ENCODE measurements at regions not wholly inside any gene's neighbourhood (a gene's known extent, or its start where the extent isn't known, plus 50 kb on each side); places are given as distances from the start of the nearest gene placed in this dataset.
"Not testable (repeated sequence)": the region's sequence is repeated elsewhere in the genome, so short reads cannot be mapped to it uniquely, and the experiment has no call there.

DNA sequence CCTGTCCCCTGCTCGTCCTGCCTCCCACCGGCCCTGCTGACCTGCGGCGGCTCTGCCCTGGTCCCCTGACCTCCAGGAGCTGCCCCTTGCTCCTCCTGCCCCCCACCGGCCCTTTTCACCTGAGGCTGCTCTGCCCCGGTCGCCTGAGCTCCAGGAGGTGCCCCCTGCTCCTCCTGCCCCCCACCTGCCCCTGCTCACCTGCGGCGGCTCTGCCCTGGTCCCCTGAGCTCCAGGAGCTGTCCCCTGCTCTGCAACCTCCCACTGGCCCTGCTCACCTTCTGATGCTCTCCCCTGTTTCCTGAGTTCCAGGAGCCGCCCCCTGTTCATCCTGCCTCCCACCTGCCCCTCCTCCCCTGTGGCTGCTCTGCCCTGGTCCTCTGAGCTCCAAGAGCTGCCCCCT lies 101.3 kb downstream of the TMEM121 start:
- peaks cover 14% of the 10 kb centered on the region for H3K9me3 ChIP-seq (ENCODE audit: severe bottlenecking)
- TF ChIP-seq CTCF (IDR thresholded peaks at IDR 0.05; ENCODE audit: low read depth, low read length) = no peak

GRCh38 chr14:105628126-105628525 lies 101.7 kb downstream of the TMEM121 start:
- not testable (repeated sequence) for H3K27ac ChIP-seq; H3K4me3 ChIP-seq (ENCODE audit: low read depth, low read length); DNase-seq; H3K36me3 ChIP-seq
- peaks cover 14% of the 10 kb centered on the region for H3K9me3 ChIP-seq (ENCODE audit: severe bottlenecking)
- H3K27me3 ChIP-seq (ENCODE audit: insufficient read depth, low read depth, severe bottlenecking) = peaks cover 17% of the 10 kb centered on the region

More for the DNA sequence above, 101.3 kb downstream of the TMEM121 start:
- no peak overlapping the region for H3K27ac ChIP-seq
- H3K4me3 ChIP-seq (ENCODE audit: low read depth, low read length) = no peak overlapping the region
- DNase-seq = no peak
- peaks cover 18% of the 10 kb centered on the region for H3K27me3 ChIP-seq (ENCODE audit: insufficient read depth, low read depth, severe bottlenecking)
- H3K36me3 ChIP-seq = no peaks in the 10 kb centered on the region

- peaks cover 16% of the 10 kb centered on the region for H3K27me3 ChIP-seq (ENCODE audit: insufficient read depth, low read depth, severe bottlenecking)
- not testable (repeated sequence) for H3K27ac ChIP-seq; DNase-seq; H3K36me3 ChIP-seq; H3K4me3 ChIP-seq (ENCODE audit: low read depth, low read length)
- H3K9me3 ChIP-seq (ENCODE audit: severe bottlenecking) = peaks cover 14% of the 10 kb centered on the region
Measured at GRCh38 chr14:105628531-105629067, 102.2 kb downstream of the TMEM121 start.

GRCh38 chr14:105629091-105629885 lies 102.9 kb downstream of the TMEM121 start:
- H3K27ac ChIP-seq, DNase-seq: not testable (repeated sequence)
- H3K9me3 ChIP-seq (ENCODE audit: severe bottlenecking) = peaks cover 14% of the 10 kb centered on the region

GRCh38 chr14:105629886-105630215 lies 103.5 kb downstream of the TMEM121 start:
- Histone ChIP-seq H3K27ac (no peak overlapping the region), H3K4me3 (ENCODE audit: low read depth, low read length) (no peak overlapping the region), H3K27me3 (ENCODE audit: insufficient read depth, low read depth, severe bottlenecking) (peaks cover 13% of the 10 kb centered on the region), H3K36me3 (no peaks in the 10 kb centered on the region), H3K9me3 (ENCODE audit: severe bottlenecking) (peaks cover 14% of the 10 kb centered on the region)
- no peak for DNase-seq
- TF ChIP-seq CTCF (IDR thresholded peaks at IDR 0.05; ENCODE audit: low read depth, low read length) = no peak

More at GRCh38 chr14:105629091-105629885, 102.9 kb downstream of the TMEM121 start:
- not testable (repeated sequence) for H3K36me3 ChIP-seq; H3K4me3 ChIP-seq (ENCODE audit: low read depth, low read length)
- H3K27me3 ChIP-seq (ENCODE audit: insufficient read depth, low read depth, severe bottlenecking) = peaks cover 16% of the 10 kb centered on the region

DNA sequence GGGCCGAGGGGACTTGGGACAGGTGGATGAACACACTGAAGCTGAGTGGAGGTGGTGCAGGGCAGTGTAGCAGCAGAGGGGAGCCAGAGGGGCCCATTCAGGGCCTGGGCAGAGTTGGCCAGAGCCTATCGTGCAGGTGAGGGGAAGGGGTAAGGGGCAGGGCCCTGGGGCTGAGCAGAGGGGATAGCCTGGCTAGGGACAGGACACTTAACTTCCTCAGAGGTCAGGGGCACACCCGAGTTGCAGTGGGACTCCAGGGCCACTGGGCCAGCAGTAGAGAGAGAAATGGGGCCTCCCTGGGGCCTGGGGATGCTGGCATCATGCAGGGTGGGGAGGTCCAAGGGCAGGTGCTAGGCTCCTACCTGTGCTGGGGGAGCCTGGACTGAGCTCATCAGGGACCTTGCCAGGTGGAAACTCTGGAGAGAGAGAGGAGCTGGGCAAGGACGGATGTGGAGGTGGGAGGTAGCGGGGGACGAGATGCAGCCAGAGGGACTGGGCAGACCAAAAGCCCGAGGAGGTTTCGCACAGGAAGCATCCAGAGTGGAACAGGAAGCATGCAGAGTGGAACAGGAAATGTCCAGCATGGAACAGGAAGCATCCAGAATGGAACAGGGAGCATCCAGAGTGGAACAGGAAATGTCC lies 104.0 kb downstream of the TMEM121 start:
- H3K27ac ChIP-seq, DNase-seq: not testable (repeated sequence)

DNA sequence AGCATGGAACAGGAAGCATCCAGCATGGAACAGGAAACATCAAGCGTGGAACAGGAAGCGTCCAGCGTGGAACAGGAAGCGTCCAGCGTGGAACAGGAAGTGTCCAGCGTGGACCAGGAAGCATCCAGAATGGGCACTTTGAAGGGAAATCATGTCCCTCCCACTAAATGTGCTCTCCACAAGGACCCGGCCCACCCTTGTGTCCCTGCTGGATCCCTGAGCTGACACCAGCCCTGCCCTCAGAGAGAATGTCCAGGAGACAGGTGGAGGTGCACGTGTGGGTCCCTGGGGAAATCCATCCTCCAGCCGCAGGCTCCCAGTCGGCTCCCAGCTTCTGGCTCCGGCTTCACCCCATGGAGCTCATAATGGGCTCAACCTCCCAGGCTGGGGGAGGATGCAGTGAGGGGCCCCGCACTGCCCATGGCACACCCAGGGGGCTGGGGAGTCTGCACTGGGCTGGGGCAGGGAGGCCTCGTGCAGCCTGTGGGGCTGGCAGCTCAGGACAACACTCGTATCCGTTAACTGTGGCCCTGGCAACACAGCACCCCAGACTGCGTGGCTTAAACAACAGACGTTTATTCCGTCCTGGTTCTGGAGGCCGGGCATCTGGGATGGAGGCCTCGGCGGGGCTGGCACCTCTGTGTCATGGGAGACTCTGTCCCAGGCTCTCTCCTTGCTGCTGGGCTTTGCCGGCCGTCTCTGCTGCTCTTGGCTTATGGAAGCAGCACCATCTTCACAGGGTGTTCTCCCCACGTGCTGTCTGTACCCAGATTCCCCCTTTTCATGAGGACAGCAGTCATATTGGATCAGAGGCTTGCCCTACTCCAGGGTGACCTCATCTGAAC lies 104.8 kb downstream of the TMEM121 start:
- peaks cover 14% of the 10 kb centered on the region for H3K9me3 ChIP-seq (ENCODE audit: severe bottlenecking)
- H3K36me3 ChIP-seq; DNase-seq; H3K27ac ChIP-seq; H3K4me3 ChIP-seq (ENCODE audit: low read depth, low read length); H3K27me3 ChIP-seq (ENCODE audit: insufficient read depth, low read depth, severe bottlenecking): not testable (repeated sequence)

More for the DNA sequence above, 104.0 kb downstream of the TMEM121 start:
- H3K9me3 ChIP-seq (ENCODE audit: severe bottlenecking) = peaks cover 14% of the 10 kb centered on the region
- H3K4me3 ChIP-seq (ENCODE audit: low read depth, low read length); H3K36me3 ChIP-seq; H3K27me3 ChIP-seq (ENCODE audit: insufficient read depth, low read depth, severe bottlenecking): not testable (repeated sequence)

DNA sequence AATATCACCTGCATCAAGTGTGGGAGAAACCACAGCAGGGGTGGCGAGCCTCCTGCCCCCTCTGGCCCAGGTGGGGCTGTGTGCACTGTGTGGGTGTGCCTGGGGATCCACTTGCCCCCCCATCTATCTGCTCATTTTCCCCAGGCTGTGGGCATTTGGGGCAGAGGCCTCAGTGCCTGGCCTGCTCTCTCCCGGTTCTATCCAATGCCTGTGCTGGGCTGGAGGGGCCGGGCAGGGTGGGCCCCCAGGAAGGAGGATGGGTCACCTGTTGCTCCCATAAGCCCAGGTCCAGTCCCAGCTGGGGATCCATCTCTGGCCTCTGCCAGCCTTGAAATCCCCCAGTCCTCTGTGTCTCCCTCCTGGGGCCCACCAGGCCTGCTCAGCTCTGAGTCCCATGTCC lies 105.6 kb downstream of the TMEM121 start:
- no peak for DNase-seq
- H3K36me3 ChIP-seq = no peaks in the 10 kb centered on the region
- TF ChIP-seq CTCF (IDR thresholded peaks at IDR 0.05; ENCODE audit: low read depth, low read length) = no peak
- H3K27ac ChIP-seq = no peak overlapping the region
- peaks cover 14% of the 10 kb centered on the region for H3K9me3 ChIP-seq (ENCODE audit: severe bottlenecking)
- H3K27me3 ChIP-seq (ENCODE audit: insufficient read depth, low read depth, severe bottlenecking) = peaks cover 9% of the 10 kb centered on the region
- H3K4me3 ChIP-seq (ENCODE audit: low read depth, low read length) = no peak overlapping the region

- not testable (repeated sequence) for DNase-seq; H3K27me3 ChIP-seq (ENCODE audit: insufficient read depth, low read depth, severe bottlenecking); H3K4me3 ChIP-seq (ENCODE audit: low read depth, low read length); H3K36me3 ChIP-seq; H3K27ac ChIP-seq
- H3K9me3 ChIP-seq (ENCODE audit: severe bottlenecking) = peaks cover 14% of the 10 kb centered on the region
Measured at GRCh38 chr14:105633596-105633995, 107.2 kb downstream of the TMEM121 start.
